Endothelial cell (in vitro differentiated cells): ENCODE measurements at regions not wholly inside any gene's neighbourhood (a gene's known extent, or its start where the extent isn't known, plus 50 kb on each side); places are given as distances from the start of the nearest gene placed in this dataset.

Source experiments
- DNase-seq: peaks from one replicate; pipeline ENCODE4 v3.0.0; 2021; ENCODE audit warnings: low spot score
- H3K27ac Mint-ChIP-seq: one replicate; pipeline ENCODE4 v1.8.0; 2021; ENCODE audit warnings: mixed read lengths, inconsistent platforms; ENCODE audit not compliant: unreplicated experiment
- H3K27me3 Mint-ChIP-seq: one replicate; pipeline ENCODE4 v1.8.0; 2021; ENCODE audit warnings: mild to moderate bottlenecking, moderate library complexity, mixed read lengths, inconsistent platforms; ENCODE audit not compliant: unreplicated experiment
- H3K36me3 Mint-ChIP-seq: one replicate; pipeline ENCODE4 v1.8.0; 2021; ENCODE audit warnings: mild to moderate bottlenecking, low read depth, mixed read lengths, inconsistent platforms; ENCODE audit not compliant: unreplicated experiment
- H3K4me1 Mint-ChIP-seq: one replicate; pipeline ENCODE4 v1.8.0; 2021; ENCODE audit warnings: mild to moderate bottlenecking, mixed read lengths, inconsistent platforms; ENCODE audit not compliant: unreplicated experiment
- H3K4me3 Mint-ChIP-seq: one replicate; pipeline ENCODE4 v1.8.0; 2021; ENCODE audit warnings: mild to moderate bottlenecking, mixed read lengths, inconsistent platforms; ENCODE audit not compliant: unreplicated experiment
- H3K9me3 Mint-ChIP-seq: one replicate; pipeline ENCODE4 v1.8.0; 2021; ENCODE audit warnings: mixed read lengths, inconsistent platforms; ENCODE audit not compliant: unreplicated experiment
- CTCF ChIP-seq: fragments of 200-600 bp; sonication (generic); IDR thresholded peaks from one replicate; pipeline ENCODE4 v1.5.0; 2021; ENCODE audit warnings: antibody characterized with exemption; ENCODE audit not compliant: unreplicated experiment

DNA sequence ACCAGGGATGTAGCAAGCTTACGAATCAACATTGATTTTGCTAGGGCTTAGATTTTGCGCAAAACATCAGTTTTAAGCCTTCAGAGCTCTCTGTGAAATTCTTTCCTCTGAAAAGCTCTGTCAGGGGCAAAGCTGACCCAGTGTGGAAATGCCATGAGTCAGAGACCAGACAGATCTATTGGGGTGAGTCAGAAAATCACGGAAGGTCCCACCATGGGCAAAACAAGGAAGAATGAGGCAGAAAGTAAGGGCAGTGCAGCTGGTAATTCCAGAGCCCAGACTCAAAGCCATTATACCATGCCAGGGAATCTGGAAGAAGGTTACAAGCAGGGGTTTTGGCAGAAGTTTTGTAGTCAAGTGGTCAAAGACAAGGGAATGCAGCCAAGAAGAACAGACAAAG, 256.6 kb upstream of the CTAGE1 start:
- no peak for TF ChIP-seq CTCF
- DNase-seq = no peak
- no peaks in the 10 kb centered on the region for H3K27me3 Mint-ChIP-seq
- H3K27ac Mint-ChIP-seq = no peak overlapping the region
- H3K4me3 Mint-ChIP-seq = no peak overlapping the region
- H3K36me3 Mint-ChIP-seq = peaks cover 6% of the 10 kb centered on the region
- no peaks in the 10 kb centered on the region for H3K9me3 Mint-ChIP-seq
- H3K4me1 Mint-ChIP-seq = peaks cover 11% of the 10 kb centered on the region

DNA sequence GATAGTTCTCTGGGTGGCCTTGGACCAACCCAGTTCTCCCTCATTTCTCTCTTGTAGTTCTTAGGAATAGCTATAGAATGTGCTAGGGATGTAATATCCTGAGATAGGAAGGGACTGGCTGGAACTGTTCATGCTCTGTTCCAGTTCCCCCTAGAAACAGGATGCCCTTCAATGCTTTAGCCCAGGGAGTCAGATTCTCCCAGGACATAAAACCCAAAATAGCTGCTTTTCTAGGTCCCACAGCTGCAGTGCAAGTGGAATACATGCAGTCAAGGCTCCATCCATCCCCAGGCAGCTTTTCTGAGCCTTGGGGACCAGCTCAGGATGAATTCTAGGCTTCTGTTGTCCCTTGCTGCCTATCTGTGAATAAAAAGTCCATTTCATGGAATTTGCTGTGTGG, 257.3 kb upstream of the CTAGE1 start:
- Mint-ChIP-seq H3K9me3 (no peaks in the 10 kb centered on the region), H3K27ac (no peak overlapping the region)

GRCh38 chr18:22676423-22676822, 256.7 kb upstream of the RBBP8 start:
- peaks cover 6% of the 10 kb centered on the region for H3K36me3 Mint-ChIP-seq
- no peak overlapping the region for H3K27ac Mint-ChIP-seq
- DNase-seq = no peak
- peaks cover 11% of the 10 kb centered on the region for H3K4me1 Mint-ChIP-seq
- H3K9me3 Mint-ChIP-seq = no peaks in the 10 kb centered on the region
- H3K27me3 Mint-ChIP-seq = no peaks in the 10 kb centered on the region
- TF ChIP-seq CTCF = no peak
- no peak overlapping the region for H3K4me3 Mint-ChIP-seq

More for the DNA sequence above, 257.3 kb upstream of the CTAGE1 start:
- no peak for DNase-seq
- Mint-ChIP-seq H3K4me3 (no peak overlapping the region), H3K4me1 (peaks cover 11% of the 10 kb centered on the region), H3K27me3 (no peaks in the 10 kb centered on the region), H3K36me3 (peaks cover 6% of the 10 kb centered on the region)
- no peak for TF ChIP-seq CTCF

DNA sequence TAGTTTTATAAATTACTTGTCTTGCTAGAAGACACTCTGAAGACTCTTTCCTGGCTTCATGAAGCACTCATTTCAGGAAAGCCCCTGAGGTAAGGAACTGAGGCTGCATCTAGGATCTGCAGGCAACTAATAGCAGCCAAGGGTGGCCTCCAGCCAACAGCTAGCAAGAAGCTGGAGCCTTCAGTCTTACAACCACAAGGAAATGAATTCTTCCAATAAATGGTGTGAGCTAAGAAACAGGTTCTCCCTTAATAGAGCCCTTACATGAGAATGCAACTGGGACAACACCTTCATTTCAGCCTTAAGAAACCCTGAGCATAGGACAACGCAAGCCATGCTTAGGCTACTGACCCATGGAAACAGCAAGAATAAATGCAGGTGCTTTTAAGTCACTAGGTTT, 254.6 kb upstream of the RBBP8 start:
- H3K4me1 Mint-ChIP-seq = peaks cover 7% of the 10 kb centered on the region
- no peak overlapping the region for H3K4me3 Mint-ChIP-seq
- no peak for TF ChIP-seq CTCF
- DNase-seq = no peak
- H3K36me3 Mint-ChIP-seq = peaks cover 6% of the 10 kb centered on the region
- H3K27ac Mint-ChIP-seq = no peak overlapping the region
- H3K27me3 Mint-ChIP-seq = no peaks in the 10 kb centered on the region
- H3K9me3 Mint-ChIP-seq = no peaks in the 10 kb centered on the region

- H3K4me3 Mint-ChIP-seq = no peak overlapping the region
- H3K27ac Mint-ChIP-seq = no peak overlapping the region
- H3K27me3 Mint-ChIP-seq = no peaks in the 10 kb centered on the region
- H3K9me3 Mint-ChIP-seq = no peaks in the 10 kb centered on the region
- no peak for TF ChIP-seq CTCF
- no peak for DNase-seq
- H3K4me1 Mint-ChIP-seq = no peaks in the 10 kb centered on the region
- no peaks in the 10 kb centered on the region for H3K36me3 Mint-ChIP-seq
Observed at GRCh38 chr18:22680944-22681343, 252.2 kb upstream of the RBBP8 start.
